ENCODE measurements at regions not wholly inside any gene's neighbourhood (a gene's known extent, or its start where the extent isn't known, plus 50 kb on each side); places are given as distances from the start of the nearest gene placed in this dataset.

DNA sequence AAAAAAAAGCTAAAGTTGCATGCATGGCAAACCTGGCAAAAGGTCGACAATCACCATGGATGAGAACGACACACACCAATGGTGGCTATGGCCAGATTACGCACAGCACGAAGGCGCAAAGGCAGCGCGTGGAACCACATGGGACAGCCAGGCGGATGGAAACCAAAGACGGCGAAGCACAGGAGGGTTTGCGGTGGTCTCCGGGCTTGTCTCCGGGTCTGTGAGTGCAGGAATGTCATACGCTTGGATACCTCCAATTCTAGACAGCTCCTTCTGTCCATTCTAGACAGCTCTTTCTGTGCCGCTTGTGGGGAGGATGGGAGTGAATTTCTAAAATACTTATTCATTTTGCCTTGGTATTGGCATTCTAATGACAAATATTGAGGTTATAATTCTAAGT is 685.4 kb downstream of the BRD1 start:
- no peak for TF ChIP-seq TAF1 (IDR thresholded peaks at IDR 0.05; ENCODE audit: low read depth, low read length)
- no peak for TF ChIP-seq POU2F2 (IDR thresholded peaks at IDR 0.05; ENCODE audit: low read depth, low read length)
- TF ChIP-seq POLR2A (IDR thresholded peaks at IDR 0.05; ENCODE audit: low read depth, low read length) = no peak

Data from GM12891 (cell line).